ENCODE measurements at regions not wholly inside any gene's neighbourhood (a gene's known extent, or its start where the extent isn't known, plus 50 kb on each side); places are given as distances from the start of the nearest gene placed in this dataset.

GRCh38 chr2:123732563-123732962 is 292.5 kb upstream of the CNTNAP5 start:
- POLR2A ChIA-PET = no interaction called here
- H3K27me3 ChIP-seq (replicated peaks in 1 of 2; ENCODE audit: control insufficient read depth in 2 of 2, insufficient read depth in 2 of 2, low read length in 1 of 2) = no peaks in the 10 kb centered on the region
- H3K4me3 ChIP-seq = no peak overlapping the region
- H3K4me2 ChIP-seq (ENCODE audit: control insufficient read depth, insufficient read depth) = no peak overlapping the region
- no peaks in the 10 kb centered on the region for H3K9me3 ChIP-seq (replicated peaks; ENCODE audit: control insufficient read depth, insufficient read depth, low read length)
- ATAC-seq (no peak), FAIRE-seq (no peak), DNase-seq (ENCODE audit: low read depth, low spot score) (no peak)
- CTCF ChIA-PET = no interaction called here
- in situ Hi-C loops (cut with MboI) = no loop called here
- RAD21 ChIA-PET (ENCODE audit: unreplicated experiment) = no interaction called here
- H2AFZ ChIP-seq (ENCODE audit: control insufficient read depth, low read depth, low read length) = no peak overlapping the region
- BruUV-seq (replicated peaks) = no TSS peak
- no peak for TF ChIP-seq ZSCAN29 (IDR thresholded peaks at IDR 0.05)
- TF ChIP-seq NBN (IDR thresholded peaks at IDR 0.05) = no peak
- no peak for TF ChIP-seq NFIC (IDR thresholded peaks at IDR 0.05; ENCODE audit: low read depth, low read length)
- TF ChIP-seq SREBF2 (IDR thresholded peaks at IDR 0.05; ENCODE audit: low read length) = no peak
- no peak for TF ChIP-seq MEF2B (IDR thresholded peaks at IDR 0.05; ENCODE audit: partially characterized antibody, poor library complexity, severe bottlenecking)
- no peak for TF ChIP-seq ZBTB33 (IDR thresholded peaks at IDR 0.05)
- no peak for TF ChIP-seq POU2F2 (IDR thresholded peaks at IDR 0.05; ENCODE audit: borderline replicate concordance, low read depth, low read length)
- TF ChIP-seq ZNF687 (IDR thresholded peaks at IDR 0.05) = no peak
- no peak for TF ChIP-seq FOS (IDR thresholded peaks at IDR 0.05; ENCODE audit: borderline replicate concordance, extremely low read depth, insufficient read length)
- TF ChIP-seq ZNF274 (IDR thresholded peaks at IDR 0.05; ENCODE audit: insufficient read depth, insufficient read length) = no peak
- no peak for TF ChIP-seq CEBPZ (IDR thresholded peaks at IDR 0.05; ENCODE audit: low read depth, low read length)
- no peak for TF ChIP-seq ZBTB11 (CRISPR knock-in tag; IDR thresholded peaks at IDR 0.05)
- no peak for TF ChIP-seq ZNF24 (IDR thresholded peaks at IDR 0.05)
- SMC1A ChIA-PET (ENCODE audit: uncharacterized antibody, unreplicated experiment) = no interaction called here
- H3K4me1 ChIP-seq (ENCODE audit: control insufficient read depth, insufficient read depth, low read length) = no peaks in the 10 kb centered on the region
- H4K20me1 ChIP-seq (ENCODE audit: control insufficient read depth, insufficient read depth) = no peaks in the 10 kb centered on the region
- H3K36me3 ChIP-seq (ENCODE audit: control insufficient read depth in 2 of 2, insufficient read depth in 2 of 2, low read length in 1 of 2) = no peaks in the 10 kb centered on the region
- H3K27ac ChIP-seq (ENCODE audit: control insufficient read depth, insufficient read depth) = no peak overlapping the region
- H3K79me2 ChIP-seq (ENCODE audit: control insufficient read depth, insufficient read depth, low read length) = no peaks in the 10 kb centered on the region
- no peak overlapping the region for H3K9ac ChIP-seq (ENCODE audit: control insufficient read depth, insufficient read depth, low read length)
- intact Hi-C loops (cut with micrococcal nuclease; ENCODE audit: unreplicated experiment) = no loop called here
